PC-9 (cell line): ENCODE measurements at regions not wholly inside any gene's neighbourhood (a gene's known extent, or its start where the extent isn't known, plus 50 kb on each side); places are given as distances from the start of the nearest gene placed in this dataset.
A peak's percentile ranks its signal among the peaks of the same experiment; 100 is the strongest.

Source experiments
- BruUV-seq: library from RNA; stranded (reverse); fragments of 400-500 nt; replicated peaks from 2 replicates; lab custom pipeline; 2021; lab: Mats Ljungman, UMichigan
- CTCF ChIA-PET: fragments of 300-600 bp; sonication (Branson Sonifier 250); formaldehyde crosslinking; loops from one replicate; lab custom pipeline; 2022; ENCODE audit warnings: antibody characterized with exemption; lab: Charles Lee
- POLR2A ChIA-PET: fragments of 300-600 bp; sonication (Branson Sonifier 250); formaldehyde crosslinking; loops from one replicate; lab custom pipeline; 2022; ENCODE audit warnings: antibody characterized with exemption; ENCODE audit not compliant: unreplicated experiment; lab: Charles Lee
- DNase-seq, 2 experiments: peaks; one replicate each; pipeline versions ENCODE4 v3.0.0 to v3.0.0-alpha.2; 2015 to 2022; ENCODE audit warnings: mixed read lengths in 1 of 2
- H2AFZ ChIP-seq: fragments of 200-600 bp; sonication (generic); 2 replicates; pipeline ENCODE4 v1.8.1; 2017; ENCODE audit warnings: antibody characterized with exemption
- H3F3A ChIP-seq: fragments of 200-600 bp; sonication (generic); 2 replicates; pipeline ENCODE4 v1.8.1; 2017; ENCODE audit warnings: antibody characterized with exemption, mild to moderate bottlenecking, low read depth; ENCODE audit not compliant: insufficient read depth
- H3K27ac ChIP-seq: fragments of 200-600 bp; sonication (generic); 2 replicates; pipeline ENCODE4 v1.6.1; 2016; ENCODE audit warnings: mixed run types
- H3K27me3 ChIP-seq: fragments of 200-600 bp; sonication (generic); 2 replicates; pipeline ENCODE4 v1.6.1; 2016; ENCODE audit warnings: low read depth, mixed run types; ENCODE audit not compliant: insufficient read depth
- H3K36me3 ChIP-seq: fragments of 200-600 bp; sonication (generic); 2 replicates; pipeline ENCODE4 v1.6.1; 2016; ENCODE audit warnings: low read depth, mixed run types
- H3K4me1 ChIP-seq: fragments of 200-600 bp; sonication (generic); replicated peaks from 2 replicates; pipeline ENCODE4 v1.6.1; 2016; ENCODE audit warnings: mixed run types; ENCODE audit not compliant: insufficient read depth
- H3K4me2 ChIP-seq: fragments of 200-600 bp; sonication (generic); 2 replicates; pipeline ENCODE4 v1.6.1; 2017; ENCODE audit warnings: mixed run types
- H3K4me3 ChIP-seq: fragments of 200-600 bp; sonication (generic); 2 replicates; pipeline ENCODE4 v1.6.1; 2016; ENCODE audit warnings: mixed run types
- H3K79me2 ChIP-seq: fragments of 200-600 bp; sonication (generic); 2 replicates; pipeline ENCODE4 v1.6.1; 2017; ENCODE audit warnings: low read depth, mixed run types
- H3K9me2 ChIP-seq: fragments of 200-600 bp; sonication (generic); 2 replicates; pipeline ENCODE4 v1.8.1; 2017; ENCODE audit warnings: mild to moderate bottlenecking; ENCODE audit not compliant: insufficient read depth
- H3K9me3 ChIP-seq: fragments of 200-600 bp; sonication (generic); 2 replicates; pipeline ENCODE4 v1.8.1; 2016; ENCODE audit warnings: low read depth; ENCODE audit not compliant: insufficient read depth
- H4K20me1 ChIP-seq: fragments of 200-600 bp; sonication (generic); 2 replicates; pipeline ENCODE4 v1.8.1; 2017; ENCODE audit not compliant: insufficient read depth
- CTCF ChIP-seq: fragments of 200-600 bp; sonication (generic); conservative IDR thresholded peaks from 2 replicates; pipeline ENCODE4 v1.6.1; 2017; ENCODE audit warnings: mixed run types, antibody characterized with exemption, mild to moderate bottlenecking, moderate library complexity
- EZH2 ChIP-seq: fragments of 200-600 bp; sonication (generic); IDR thresholded peaks from 2 replicates; pipeline ENCODE4 v1.8.0; 2017; ENCODE audit warnings: antibody characterized with exemption, low read depth
- intact Hi-C: fragments of 100-400 bp; cut with micrococcal nuclease; formaldehyde crosslinking; loops from one replicate; pipeline ENCODE4 v1.10.0; 2022; ENCODE audit not compliant: unreplicated experiment

DNA sequence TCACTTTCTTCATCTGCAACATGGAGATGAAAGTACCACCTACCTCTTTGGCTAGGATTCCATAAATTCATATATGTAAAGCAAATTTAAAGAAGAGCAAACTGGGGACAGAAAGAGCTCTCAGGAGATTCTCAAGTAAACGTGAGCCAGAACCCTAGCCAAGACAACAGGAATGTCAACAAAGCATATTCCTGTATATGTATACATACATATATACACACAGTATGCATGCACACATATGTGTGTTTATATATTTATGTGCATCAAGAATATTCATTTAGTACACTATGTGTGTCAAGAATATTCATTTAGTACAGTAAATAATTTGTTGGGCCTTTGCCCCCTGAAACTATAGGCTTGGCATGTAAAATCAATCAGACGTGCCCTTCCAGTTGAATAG is 574.4 kb upstream of the KLHL29 start:
- Histone ChIP-seq H3K4me2 (no peak overlapping the region), H3K9me2 (no peaks in the 10 kb centered on the region), H3K79me2 (no peaks in the 10 kb centered on the region), H3K27me3 (no peaks in the 10 kb centered on the region), H3K4me3 (no peak overlapping the region), H3F3A (no peaks in the 10 kb centered on the region), H3K36me3 (no peaks in the 10 kb centered on the region), H2AFZ (no peak overlapping the region), H3K9me3 (no peaks in the 10 kb centered on the region), H4K20me1 (no peaks in the 10 kb centered on the region), H3K4me1 (no peaks in the 10 kb centered on the region), H3K27ac (no peak overlapping the region)
- DNase-seq: no peak
- intact Hi-C loops: no loop called here
- CTCF ChIA-PET: no interaction called here
- POLR2A ChIA-PET: no interaction called here
- BruUV-seq: no TSS peak
- TF ChIP-seq EZH2: no peak

DNA sequence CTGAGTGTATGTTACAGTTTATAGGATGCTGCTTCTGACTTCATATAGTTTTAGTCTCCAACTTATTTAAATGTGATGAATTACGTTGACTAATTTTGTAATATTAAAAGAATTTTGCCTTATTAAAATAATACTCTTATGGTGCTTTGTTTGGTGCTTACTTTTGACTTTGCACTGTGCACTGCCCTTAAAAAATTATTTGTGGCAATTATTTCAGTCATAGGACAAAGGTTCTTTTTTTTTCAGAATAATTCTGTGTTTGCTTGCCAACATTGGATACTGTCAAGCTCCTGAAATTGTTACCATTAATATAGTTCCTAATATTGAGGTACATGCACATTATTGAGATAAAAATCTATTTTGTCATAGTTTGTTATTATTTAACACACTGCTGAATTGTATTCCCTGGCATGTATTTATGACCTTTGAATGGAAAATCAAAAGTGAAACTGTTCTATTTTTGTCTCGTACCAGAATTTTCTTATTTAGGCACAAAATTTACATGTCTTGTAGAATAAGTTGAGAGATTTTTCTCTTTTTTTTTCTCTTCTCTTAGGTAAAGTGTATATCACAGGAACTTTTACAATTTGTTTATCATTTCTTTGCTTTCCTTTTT is 572.8 kb upstream of the KLHL29 start:
- Histone ChIP-seq H3F3A (no peaks in the 10 kb centered on the region), H3K9me3 (no peaks in the 10 kb centered on the region), H3K27me3 (no peaks in the 10 kb centered on the region), H4K20me1 (no peaks in the 10 kb centered on the region), H3K9me2 (no peaks in the 10 kb centered on the region), H2AFZ (no peak overlapping the region), H3K4me2 (no peak overlapping the region), H3K36me3 (no peaks in the 10 kb centered on the region), H3K27ac (no peak overlapping the region), H3K4me3 (no peak overlapping the region), H3K79me2 (no peaks in the 10 kb centered on the region), H3K4me1 (no peaks in the 10 kb centered on the region)
- no TSS peak for BruUV-seq
- intact Hi-C loops: no loop called here
- POLR2A ChIA-PET: interaction anchor here (0.7 kb wide), 1 partner anchor 10 kb away, joined by 3 read pairs; no protein-coding TSS in a partner anchor
- no peak for DNase-seq
- TF ChIP-seq CTCF: no peak
- TF ChIP-seq EZH2: no peak
- CTCF ChIA-PET: no interaction called here

DNA sequence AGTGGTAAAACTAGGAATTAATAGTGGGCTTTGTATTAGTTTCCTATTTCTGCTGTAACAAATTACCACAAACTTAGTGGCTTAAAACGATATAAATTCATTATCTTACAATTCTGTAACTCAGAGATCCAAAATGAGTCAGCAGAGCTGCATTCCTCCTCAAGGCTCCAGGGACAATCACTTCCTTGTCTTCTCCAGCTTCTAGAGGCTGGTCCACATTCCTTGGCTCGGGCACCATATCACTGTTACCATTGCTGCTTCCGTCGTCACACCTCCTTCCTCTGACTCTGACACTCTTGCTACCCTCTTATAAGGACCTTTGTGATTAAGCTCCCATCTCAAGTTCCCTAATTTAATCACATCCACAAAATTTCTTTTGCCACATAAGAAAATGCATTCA is 567.8 kb upstream of the KLHL29 start:
- H3K4me2 ChIP-seq: no peak overlapping the region
- H3K27me3 ChIP-seq: no peaks in the 10 kb centered on the region
- POLR2A ChIA-PET: interaction anchor here (0.5 kb wide), 1 partner anchor 583 kb away, joined by 5 read pairs; no protein-coding TSS in a partner anchor
- intact Hi-C loops: no loop called here
- H3K4me3 ChIP-seq: no peak overlapping the region
- H3K27ac ChIP-seq: no peak overlapping the region
- no peaks in the 10 kb centered on the region for H3F3A ChIP-seq
- no peaks in the 10 kb centered on the region for H3K9me3 ChIP-seq
- H4K20me1 ChIP-seq: no peaks in the 10 kb centered on the region
- no peaks in the 10 kb centered on the region for H3K9me2 ChIP-seq
- no peaks in the 10 kb centered on the region for H3K4me1 ChIP-seq
- no TSS peak for BruUV-seq
- TF ChIP-seq CTCF: no peak
- no peak for TF ChIP-seq EZH2
- H2AFZ ChIP-seq: no peak overlapping the region
- no peaks in the 10 kb centered on the region for H3K79me2 ChIP-seq
- DNase-seq: peak; percentile 49 to 54
- no peaks in the 10 kb centered on the region for H3K36me3 ChIP-seq
- CTCF ChIA-PET: no interaction called here

DNA sequence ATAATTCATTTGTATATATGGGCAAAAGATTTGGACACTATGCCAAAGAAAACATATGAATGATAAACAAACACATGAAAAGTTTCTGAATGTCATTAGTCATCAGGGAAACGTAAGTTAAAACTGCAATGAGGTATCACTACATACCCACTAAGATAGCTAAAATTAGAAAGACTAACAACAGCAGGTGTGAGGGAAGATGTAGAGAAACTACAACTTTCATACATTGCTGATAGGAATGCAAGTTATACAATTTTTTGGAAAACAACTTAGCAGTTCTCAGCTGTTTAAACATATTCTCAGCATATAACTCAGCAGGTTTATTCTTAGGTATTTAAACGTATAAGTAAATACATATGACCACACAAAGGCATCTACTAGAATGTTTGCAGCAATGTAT is 563.5 kb upstream of the KLHL29 start:
- no peaks in the 10 kb centered on the region for H3F3A ChIP-seq
- H3K4me2 ChIP-seq: no peak overlapping the region

More for the DNA sequence above, 563.5 kb upstream of the KLHL29 start:
- TF ChIP-seq EZH2: no peak
- TF ChIP-seq CTCF: no peak
- H3K36me3 ChIP-seq: no peaks in the 10 kb centered on the region
- CTCF ChIA-PET: no interaction called here
- no peak for DNase-seq
- POLR2A ChIA-PET: no interaction called here
- H3K4me3 ChIP-seq: no peak overlapping the region
- intact Hi-C loops: no loop called here
- no peaks in the 10 kb centered on the region for H3K9me3 ChIP-seq
- no peak overlapping the region for H2AFZ ChIP-seq
- no peaks in the 10 kb centered on the region for H4K20me1 ChIP-seq
- no peaks in the 10 kb centered on the region for H3K79me2 ChIP-seq
- H3K27ac ChIP-seq: no peak overlapping the region
- no peaks in the 10 kb centered on the region for H3K9me2 ChIP-seq
- H3K4me1 ChIP-seq: no peaks in the 10 kb centered on the region
- no TSS peak for BruUV-seq
- H3K27me3 ChIP-seq: no peaks in the 10 kb centered on the region
